ENCODE measurements at regions not wholly inside any gene's neighbourhood (a gene's known extent, or its start where the extent isn't known, plus 50 kb on each side); places are given as distances from the start of the nearest gene placed in this dataset.

DNA sequence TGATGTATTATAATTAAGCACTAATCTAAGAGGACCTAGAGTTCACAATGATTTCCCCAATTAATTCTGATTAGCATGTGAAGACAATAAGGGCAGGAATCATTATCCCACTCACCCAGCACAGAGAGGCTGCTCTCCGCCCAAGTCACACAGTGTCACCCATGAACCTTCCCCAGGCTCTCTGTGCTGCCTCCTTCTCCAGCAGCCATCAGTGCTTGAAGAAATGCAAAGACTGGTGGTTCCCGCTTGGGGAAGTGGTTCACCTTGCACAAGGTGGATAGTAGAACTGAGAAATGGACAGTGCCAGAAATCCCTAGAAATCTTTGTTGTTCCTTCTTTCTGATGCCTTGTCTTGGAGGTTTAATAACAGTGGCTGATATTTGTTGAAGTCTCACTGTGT lies 401.3 kb downstream of the QKI start:
- TF ChIP-seq, protein P1, sequence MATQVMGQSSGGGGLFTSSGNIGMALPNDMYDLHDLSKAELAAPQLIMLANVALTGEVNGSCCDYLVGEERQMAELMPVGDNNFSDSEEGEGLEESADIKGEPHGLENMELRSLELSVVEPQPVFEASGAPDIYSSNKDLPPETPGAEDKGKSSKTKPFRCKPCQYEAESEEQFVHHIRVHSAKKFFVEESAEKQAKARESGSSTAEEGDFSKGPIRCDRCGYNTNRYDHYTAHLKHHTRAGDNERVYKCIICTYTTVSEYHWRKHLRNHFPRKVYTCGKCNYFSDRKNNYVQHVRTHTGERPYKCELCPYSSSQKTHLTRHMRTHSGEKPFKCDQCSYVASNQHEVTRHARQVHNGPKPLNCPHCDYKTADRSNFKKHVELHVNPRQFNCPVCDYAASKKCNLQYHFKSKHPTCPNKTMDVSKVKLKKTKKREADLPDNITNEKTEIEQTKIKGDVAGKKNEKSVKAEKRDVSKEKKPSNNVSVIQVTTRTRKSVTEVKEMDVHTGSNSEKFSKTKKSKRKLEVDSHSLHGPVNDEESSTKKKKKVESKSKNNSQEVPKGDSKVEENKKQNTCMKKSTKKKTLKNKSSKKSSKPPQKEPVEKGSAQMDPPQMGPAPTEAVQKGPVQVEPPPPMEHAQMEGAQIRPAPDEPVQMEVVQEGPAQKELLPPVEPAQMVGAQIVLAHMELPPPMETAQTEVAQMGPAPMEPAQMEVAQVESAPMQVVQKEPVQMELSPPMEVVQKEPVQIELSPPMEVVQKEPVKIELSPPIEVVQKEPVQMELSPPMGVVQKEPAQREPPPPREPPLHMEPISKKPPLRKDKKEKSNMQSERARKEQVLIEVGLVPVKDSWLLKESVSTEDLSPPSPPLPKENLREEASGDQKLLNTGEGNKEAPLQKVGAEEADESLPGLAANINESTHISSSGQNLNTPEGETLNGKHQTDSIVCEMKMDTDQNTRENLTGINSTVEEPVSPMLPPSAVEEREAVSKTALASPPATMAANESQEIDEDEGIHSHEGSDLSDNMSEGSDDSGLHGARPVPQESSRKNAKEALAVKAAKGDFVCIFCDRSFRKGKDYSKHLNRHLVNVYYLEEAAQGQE (IDR thresholded peaks at IDR 0.05; ENCODE audit: insufficient read depth in 1 of 2, low read depth in 2 of 2, low read length in 2 of 2) = no peak
- TF ChIP-seq SIN3A (IDR thresholded peaks at IDR 0.05; ENCODE audit: borderline replicate concordance, insufficient read depth, low read length) (no peak), POLR2AphosphoS5 (IDR thresholded peaks at IDR 0.05; ENCODE audit: low read depth, low read length) (no peak), FOXP2 (optimal IDR thresholded peaks at IDR 0.05; ENCODE audit: borderline replicate concordance, extremely low read depth, extremely low read length, insufficient read depth) (no peak), TAF1 (IDR thresholded peaks at IDR 0.05; ENCODE audit: borderline replicate concordance, insufficient read depth, low read length) (no peak)

DNA sequence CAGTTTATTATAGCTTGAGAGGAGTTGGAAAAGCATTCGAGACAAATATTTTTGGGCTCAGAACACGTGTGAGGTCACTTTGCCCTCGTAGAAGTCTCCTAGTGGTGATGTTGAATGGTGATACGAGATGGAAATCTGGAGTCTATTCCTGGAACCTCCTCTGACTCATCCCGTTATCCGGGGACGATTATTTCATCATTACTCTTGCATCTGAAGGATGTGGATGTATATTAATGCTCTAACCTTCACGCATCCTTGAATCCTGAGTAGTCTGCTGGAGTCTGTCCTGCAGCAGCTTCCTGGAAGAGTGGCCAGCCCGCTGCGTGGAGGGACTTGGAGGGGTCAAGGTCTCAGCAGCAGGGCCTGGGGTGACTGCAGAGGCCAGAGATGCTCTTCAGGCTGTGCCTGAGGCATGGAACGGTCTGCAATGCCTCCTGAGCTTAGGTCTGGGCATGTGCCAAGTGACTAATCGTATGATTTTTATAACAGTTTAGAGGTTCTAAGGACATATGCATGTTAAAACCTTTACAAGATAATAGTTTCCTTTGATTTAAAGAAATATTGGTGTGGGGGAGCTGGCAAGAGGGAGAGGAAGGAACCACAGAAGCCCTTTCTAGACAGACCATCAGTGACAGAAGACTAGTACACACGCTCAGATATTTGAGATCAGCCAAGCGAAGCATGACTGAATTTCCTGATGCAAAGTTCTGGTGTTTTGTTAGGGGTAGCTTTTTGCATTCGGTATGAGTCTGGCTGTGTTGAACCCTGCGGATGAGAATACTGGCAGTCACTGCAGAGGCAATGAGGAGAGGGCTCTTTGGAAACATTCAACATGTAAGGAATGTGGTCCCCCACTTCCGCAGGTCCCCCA lies 400.2 kb downstream of the QKI start:
- TF ChIP-seq SIN3A (IDR thresholded peaks at IDR 0.05; ENCODE audit: borderline replicate concordance, insufficient read depth, low read length) (peak; percentile 77; the same call in 1 of the 2 replicates), FOXP2 (optimal IDR thresholded peaks at IDR 0.05; ENCODE audit: borderline replicate concordance, extremely low read depth, extremely low read length, insufficient read depth) (peak; percentile 82), POLR2AphosphoS5 (IDR thresholded peaks at IDR 0.05; ENCODE audit: low read depth, low read length) (no peak), TAF1 (IDR thresholded peaks at IDR 0.05; ENCODE audit: borderline replicate concordance, insufficient read depth, low read length) (no peak)
- TF ChIP-seq, protein P1 (IDR thresholded peaks at IDR 0.05; ENCODE audit: insufficient read depth in 1 of 2, low read depth in 2 of 2, low read length in 2 of 2) = peak in 1 of 2 experiments; percentile 72; a peak in 1 of 4 replicates

DNA sequence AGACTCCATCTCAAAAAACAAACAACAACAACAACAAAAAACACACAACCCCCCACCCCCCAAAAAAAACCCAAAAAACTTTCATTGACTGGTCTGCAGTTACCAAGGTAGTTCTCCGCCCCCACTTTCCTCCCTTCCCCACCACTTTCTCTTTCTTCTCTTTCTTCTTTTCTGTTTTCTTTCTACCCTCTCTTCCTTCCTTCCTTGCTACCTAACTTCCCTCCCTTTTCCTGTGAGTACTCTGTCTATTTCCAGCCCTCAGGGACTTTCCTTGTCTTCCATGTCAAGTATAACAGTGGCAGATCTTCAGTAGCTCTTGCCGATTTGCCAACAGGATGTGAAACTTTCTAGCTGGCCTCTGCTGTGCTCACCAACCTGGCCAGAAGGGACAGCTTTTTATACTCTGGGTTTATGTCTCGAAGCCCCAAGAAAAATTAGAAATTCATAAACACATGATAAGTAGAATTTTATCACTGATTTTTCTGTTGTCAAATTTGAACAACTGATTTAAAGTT lies 399.5 kb downstream of the QKI start:
- TF ChIP-seq, protein P1 (IDR thresholded peaks at IDR 0.05; ENCODE audit: insufficient read depth in 1 of 2, low read depth in 2 of 2, low read length in 2 of 2) = no peak
- TF ChIP-seq SIN3A (IDR thresholded peaks at IDR 0.05; ENCODE audit: borderline replicate concordance, insufficient read depth, low read length) = no peak

DNA sequence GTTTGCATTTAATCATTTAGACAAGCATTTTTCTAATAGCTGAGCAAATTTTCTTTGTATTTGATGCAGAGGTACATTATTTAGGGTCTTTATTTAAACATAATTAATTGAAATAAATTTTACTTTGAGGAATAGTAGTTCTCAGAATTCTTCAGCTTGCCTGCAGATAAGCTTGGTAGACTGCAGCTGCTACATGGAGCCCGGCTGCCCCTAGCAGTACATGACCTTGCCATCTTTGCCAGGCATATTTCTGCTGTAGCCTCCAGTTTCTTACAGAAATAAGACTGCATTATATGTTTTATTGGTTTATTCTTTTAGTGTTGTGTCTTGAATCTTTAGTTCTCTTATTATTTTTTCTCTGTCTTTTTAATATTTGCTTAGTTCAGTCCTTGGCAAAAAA lies 396.8 kb downstream of the QKI start:
- TF ChIP-seq POLR2AphosphoS5 (IDR thresholded peaks at IDR 0.05; ENCODE audit: low read depth, low read length) (no peak), FOXP2 (optimal IDR thresholded peaks at IDR 0.05; ENCODE audit: borderline replicate concordance, extremely low read depth, extremely low read length, insufficient read depth) (no peak), TAF1 (IDR thresholded peaks at IDR 0.05; ENCODE audit: borderline replicate concordance, insufficient read depth, low read length) (no peak), SIN3A (IDR thresholded peaks at IDR 0.05; ENCODE audit: borderline replicate concordance, insufficient read depth, low read length) (no peak)
- TF ChIP-seq, protein P1 (IDR thresholded peaks at IDR 0.05; ENCODE audit: insufficient read depth in 1 of 2, low read depth in 2 of 2, low read length in 2 of 2) = no peak
